ENCODE measurements at regions not wholly inside any gene's neighbourhood (a gene's known extent, or its start where the extent isn't known, plus 50 kb on each side); places are given as distances from the start of the nearest gene placed in this dataset.

GRCh38 chr21:28834335-28835238, 158.1 kb downstream of the LTN1 start:
- Histone ChIP-seq H3F3A (replicated peaks; ENCODE audit: low read depth) (no peaks in the 10 kb centered on the region), H3K4me2 (no peak overlapping the region), H3K79me2 (replicated peaks; ENCODE audit: insufficient read depth) (no peaks in the 10 kb centered on the region), H2AFZ (no peak overlapping the region; the same call in 1 of the 2 replicates), H3K36me3 (ENCODE audit: insufficient read depth) (no peaks in the 10 kb centered on the region), H3K27me3 (ENCODE audit: insufficient read depth) (no peaks in the 10 kb centered on the region), H3K4me3 (no peak overlapping the region), H4K20me1 (replicated peaks; ENCODE audit: insufficient read depth) (no peaks in the 10 kb centered on the region), H3K27ac (ENCODE audit: low read depth) (no peak overlapping the region), H3K4me1 (ENCODE audit: insufficient read depth) (no peaks in the 10 kb centered on the region), H3K9me2 (ENCODE audit: insufficient read depth) (peaks cover 10% of the 10 kb centered on the region)
- H3K27ac Mint-ChIP-seq: no peak overlapping the region
- H3K4me3 Mint-ChIP-seq: no peak overlapping the region
- TF ChIP-seq, protein P1, sequence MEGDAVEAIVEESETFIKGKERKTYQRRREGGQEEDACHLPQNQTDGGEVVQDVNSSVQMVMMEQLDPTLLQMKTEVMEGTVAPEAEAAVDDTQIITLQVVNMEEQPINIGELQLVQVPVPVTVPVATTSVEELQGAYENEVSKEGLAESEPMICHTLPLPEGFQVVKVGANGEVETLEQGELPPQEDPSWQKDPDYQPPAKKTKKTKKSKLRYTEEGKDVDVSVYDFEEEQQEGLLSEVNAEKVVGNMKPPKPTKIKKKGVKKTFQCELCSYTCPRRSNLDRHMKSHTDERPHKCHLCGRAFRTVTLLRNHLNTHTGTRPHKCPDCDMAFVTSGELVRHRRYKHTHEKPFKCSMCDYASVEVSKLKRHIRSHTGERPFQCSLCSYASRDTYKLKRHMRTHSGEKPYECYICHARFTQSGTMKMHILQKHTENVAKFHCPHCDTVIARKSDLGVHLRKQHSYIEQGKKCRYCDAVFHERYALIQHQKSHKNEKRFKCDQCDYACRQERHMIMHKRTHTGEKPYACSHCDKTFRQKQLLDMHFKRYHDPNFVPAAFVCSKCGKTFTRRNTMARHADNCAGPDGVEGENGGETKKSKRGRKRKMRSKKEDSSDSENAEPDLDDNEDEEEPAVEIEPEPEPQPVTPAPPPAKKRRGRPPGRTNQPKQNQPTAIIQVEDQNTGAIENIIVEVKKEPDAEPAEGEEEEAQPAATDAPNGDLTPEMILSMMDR (conservative IDR thresholded peaks at IDR 0.05; ENCODE audit: low read depth in 2 of 2): peak; percentile 12 to 18; a peak in 2 of 4 replicates
- TF ChIP-seq NANOG (IDR thresholded peaks at IDR 0.05; ENCODE audit: borderline replicate concordance): no peak
- DNase-seq (ENCODE audit: low spot score) (peak; percentile 32), ATAC-seq (peak; percentile 44)
- H3K36me3 Mint-ChIP-seq (ENCODE audit: low read depth): 0 out of 3 replicates have a peak, but pooled peaks cover 3% of the 10 kb centered on the region
- no peaks in the 10 kb centered on the region for H3K27me3 Mint-ChIP-seq (ENCODE audit: insufficient read depth, low read depth, poor library complexity)
- H3K9me3 Mint-ChIP-seq: no peaks in the 10 kb centered on the region
- H3K4me1 Mint-ChIP-seq: peaks cover 16% of the 10 kb centered on the region

DNA sequence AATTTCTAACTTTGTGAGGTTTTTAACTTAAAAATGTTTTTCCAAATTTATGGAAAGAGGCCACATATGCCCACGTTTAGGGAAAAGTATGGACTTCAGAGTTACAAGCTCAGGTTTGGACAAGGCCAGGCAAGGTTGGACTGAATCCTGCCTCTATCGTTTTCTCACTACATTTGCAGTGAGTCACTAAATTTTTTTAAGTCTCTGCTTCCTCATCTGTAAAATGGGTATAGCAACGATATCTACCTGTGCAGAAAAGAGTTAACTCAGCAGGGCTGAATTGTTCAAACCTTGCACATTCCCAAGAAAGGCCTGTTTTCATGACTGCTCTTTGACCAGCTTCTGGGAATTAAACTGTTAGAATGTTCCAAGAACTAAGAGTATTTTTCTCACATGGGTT, 159.1 kb downstream of the LTN1 start:
- Mint-ChIP-seq H3K4me3 (no peak overlapping the region), H3K4me1 (peaks cover 16% of the 10 kb centered on the region), H3K27ac (no peak overlapping the region), H3K9me3 (no peaks in the 10 kb centered on the region), H3K36me3 (ENCODE audit: low read depth) (0 out of 3 replicates have a peak, but pooled peaks cover 3% of the 10 kb centered on the region), H3K27me3 (ENCODE audit: insufficient read depth, low read depth, poor library complexity) (no peaks in the 10 kb centered on the region)
- DNase-seq (ENCODE audit: low spot score) (no peak), ATAC-seq (no peak)
- Histone ChIP-seq H3K79me2 (replicated peaks; ENCODE audit: insufficient read depth) (no peaks in the 10 kb centered on the region), H3K9me2 (ENCODE audit: insufficient read depth) (peaks cover 16% of the 10 kb centered on the region), H3K4me1 (ENCODE audit: insufficient read depth) (no peaks in the 10 kb centered on the region), H3F3A (replicated peaks; ENCODE audit: low read depth) (no peaks in the 10 kb centered on the region), H3K27ac (ENCODE audit: low read depth) (no peak overlapping the region), H3K36me3 (ENCODE audit: insufficient read depth) (no peaks in the 10 kb centered on the region), H3K4me2 (no peak overlapping the region), H3K27me3 (ENCODE audit: insufficient read depth) (no peaks in the 10 kb centered on the region), H2AFZ (no peak overlapping the region), H3K4me3 (no peak overlapping the region), H4K20me1 (replicated peaks; ENCODE audit: insufficient read depth) (no peaks in the 10 kb centered on the region)
- TF ChIP-seq JUNB (IDR thresholded peaks at IDR 0.05; ENCODE audit: unreplicated experiment) (no peak), CREB1 (CRISPR knock-in tag; IDR thresholded peaks at IDR 0.05; ENCODE audit: low read depth) (no peak), ZNF114 (CRISPR knock-in tag; IDR thresholded peaks at IDR 0.05) (no peak), REST (IDR thresholded peaks at IDR 0.05; ENCODE audit: unreplicated experiment) (no peak), POLR2AphosphoS5 (IDR thresholded peaks at IDR 0.05; ENCODE audit: low read depth) (no peak)
- TF ChIP-seq, protein P1 (conservative IDR thresholded peaks at IDR 0.05; ENCODE audit: low read depth in 2 of 2): no peak
- TF ChIP-seq, protein P2, sequence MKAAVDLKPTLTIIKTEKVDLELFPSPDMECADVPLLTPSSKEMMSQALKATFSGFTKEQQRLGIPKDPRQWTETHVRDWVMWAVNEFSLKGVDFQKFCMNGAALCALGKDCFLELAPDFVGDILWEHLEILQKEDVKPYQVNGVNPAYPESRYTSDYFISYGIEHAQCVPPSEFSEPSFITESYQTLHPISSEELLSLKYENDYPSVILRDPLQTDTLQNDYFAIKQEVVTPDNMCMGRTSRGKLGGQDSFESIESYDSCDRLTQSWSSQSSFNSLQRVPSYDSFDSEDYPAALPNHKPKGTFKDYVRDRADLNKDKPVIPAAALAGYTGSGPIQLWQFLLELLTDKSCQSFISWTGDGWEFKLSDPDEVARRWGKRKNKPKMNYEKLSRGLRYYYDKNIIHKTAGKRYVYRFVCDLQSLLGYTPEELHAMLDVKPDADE (IDR thresholded peaks at IDR 0.05): no peak

All from GM23338 (cell line).